Uterus (tissue), 2 donors: ENCODE measurements at regions not wholly inside any gene's neighbourhood (a gene's known extent, or its start where the extent isn't known, plus 50 kb on each side); places are given as distances from the start of the nearest gene placed in this dataset.
"Not testable (repeated sequence)": the region's sequence is repeated elsewhere in the genome, so short reads cannot be mapped to it uniquely, and the experiment has no call there.

Experiments used
- POLR2A ChIP-seq, 2 donors: fragments of 450-650 bp; IDR thresholded peaks; one replicate each; pipeline ENCODE4 v1.6.1; 2016; ENCODE audit warnings: antibody characterized with exemption in 2 of 2, mild to moderate bottlenecking in 1 of 2, moderate library complexity in 1 of 2
- TF ChIP-seq, protein P1 (sequence below), 4 experiments: fragments of 200-600 bp in 2 of 4; fragments of 450-650 bp in 2 of 4; sonication (generic) in 2 of 4; IDR thresholded peaks; one replicate each; pipeline ENCODE4 v1.5.1; 2016 to 2019; ENCODE audit warnings: antibody characterized with exemption in 4 of 4, mild to moderate bottlenecking in 2 of 4, moderate library complexity in 1 of 4

DNA sequence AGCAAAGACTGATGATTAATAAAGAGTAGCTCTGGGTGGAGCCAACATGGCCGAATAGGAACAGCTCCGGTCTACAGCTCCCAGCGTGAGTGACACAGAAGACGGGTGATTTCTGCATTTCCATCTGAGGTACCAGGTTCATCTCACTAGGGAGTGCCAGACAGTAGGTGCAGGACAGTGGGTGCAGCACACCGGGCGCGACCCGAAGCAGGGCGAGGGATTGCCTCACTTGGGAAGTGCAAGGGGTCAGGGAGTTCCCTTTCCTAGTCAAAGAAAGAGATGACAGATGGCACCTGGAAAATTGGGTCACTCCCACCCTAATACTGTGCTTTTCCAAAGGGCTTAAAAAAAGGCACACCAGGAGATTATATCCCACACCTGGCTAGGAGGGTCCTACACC, 533.4 kb upstream of the LRATD1 start:
- not testable (repeated sequence) for TF ChIP-seq POLR2A (IDR thresholded peaks at IDR 0.05)
- TF ChIP-seq, protein P1, sequence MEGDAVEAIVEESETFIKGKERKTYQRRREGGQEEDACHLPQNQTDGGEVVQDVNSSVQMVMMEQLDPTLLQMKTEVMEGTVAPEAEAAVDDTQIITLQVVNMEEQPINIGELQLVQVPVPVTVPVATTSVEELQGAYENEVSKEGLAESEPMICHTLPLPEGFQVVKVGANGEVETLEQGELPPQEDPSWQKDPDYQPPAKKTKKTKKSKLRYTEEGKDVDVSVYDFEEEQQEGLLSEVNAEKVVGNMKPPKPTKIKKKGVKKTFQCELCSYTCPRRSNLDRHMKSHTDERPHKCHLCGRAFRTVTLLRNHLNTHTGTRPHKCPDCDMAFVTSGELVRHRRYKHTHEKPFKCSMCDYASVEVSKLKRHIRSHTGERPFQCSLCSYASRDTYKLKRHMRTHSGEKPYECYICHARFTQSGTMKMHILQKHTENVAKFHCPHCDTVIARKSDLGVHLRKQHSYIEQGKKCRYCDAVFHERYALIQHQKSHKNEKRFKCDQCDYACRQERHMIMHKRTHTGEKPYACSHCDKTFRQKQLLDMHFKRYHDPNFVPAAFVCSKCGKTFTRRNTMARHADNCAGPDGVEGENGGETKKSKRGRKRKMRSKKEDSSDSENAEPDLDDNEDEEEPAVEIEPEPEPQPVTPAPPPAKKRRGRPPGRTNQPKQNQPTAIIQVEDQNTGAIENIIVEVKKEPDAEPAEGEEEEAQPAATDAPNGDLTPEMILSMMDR (IDR thresholded peaks at IDR 0.05), result not testable (repeated sequence)
